Left lobe of liver (tissue), 2 donors: ENCODE measurements at regions not wholly inside any gene's neighbourhood (a gene's known extent, or its start where the extent isn't known, plus 50 kb on each side); places are given as distances from the start of the nearest gene placed in this dataset.

Experiments used
- ATAC-seq: fragments of 200-7000 bp; cut with Tn5 transposase; one replicate; pipeline ENCODE4 v1.9.1; 2020; ENCODE audit warnings: mild to moderate bottlenecking, moderate library complexity
- DNase-seq: peaks from one replicate; pipeline ENCODE4 v3.0.0-alpha.2; 2020; ENCODE audit warnings: low spot score
- donor health status: DM: no; HTN: no; CAD: no; lungs with moderate emphysema.
- donor health status: DM: no; HTN: yes; CAD: no.

GRCh38 chr1:8204826-8205225, 113.1 kb upstream of the SLC45A1 start:
- DNase-seq = no peak
- ATAC-seq = no peak

DNA sequence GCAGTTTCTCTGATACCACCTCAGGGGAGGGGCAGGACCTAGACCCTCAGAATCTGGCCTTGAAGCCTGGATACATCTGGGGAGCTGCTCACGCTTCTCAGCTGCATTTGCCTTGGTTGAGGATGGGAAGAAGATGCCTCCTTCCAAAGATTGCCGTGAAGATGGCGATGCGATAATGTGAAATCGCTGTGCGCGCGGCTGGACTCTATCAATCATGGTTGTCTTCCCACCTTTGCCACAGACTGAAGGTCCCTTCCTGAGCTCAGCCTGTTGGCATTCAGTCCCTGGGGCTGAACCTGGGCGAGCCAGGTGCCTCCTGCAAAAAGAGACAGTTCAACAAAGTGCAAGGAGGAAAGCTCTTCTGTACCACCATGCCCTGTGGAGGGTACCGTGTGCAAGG, 114.4 kb upstream of the SLC45A1 start:
- ATAC-seq (no peak), DNase-seq (no peak)

- peak; percentile 54 for ATAC-seq
- peak; percentile 65 for DNase-seq
These were observed 114.9 kb upstream of the SLC45A1 start for GRCh38 chr1:8203056-8203455.

DNA sequence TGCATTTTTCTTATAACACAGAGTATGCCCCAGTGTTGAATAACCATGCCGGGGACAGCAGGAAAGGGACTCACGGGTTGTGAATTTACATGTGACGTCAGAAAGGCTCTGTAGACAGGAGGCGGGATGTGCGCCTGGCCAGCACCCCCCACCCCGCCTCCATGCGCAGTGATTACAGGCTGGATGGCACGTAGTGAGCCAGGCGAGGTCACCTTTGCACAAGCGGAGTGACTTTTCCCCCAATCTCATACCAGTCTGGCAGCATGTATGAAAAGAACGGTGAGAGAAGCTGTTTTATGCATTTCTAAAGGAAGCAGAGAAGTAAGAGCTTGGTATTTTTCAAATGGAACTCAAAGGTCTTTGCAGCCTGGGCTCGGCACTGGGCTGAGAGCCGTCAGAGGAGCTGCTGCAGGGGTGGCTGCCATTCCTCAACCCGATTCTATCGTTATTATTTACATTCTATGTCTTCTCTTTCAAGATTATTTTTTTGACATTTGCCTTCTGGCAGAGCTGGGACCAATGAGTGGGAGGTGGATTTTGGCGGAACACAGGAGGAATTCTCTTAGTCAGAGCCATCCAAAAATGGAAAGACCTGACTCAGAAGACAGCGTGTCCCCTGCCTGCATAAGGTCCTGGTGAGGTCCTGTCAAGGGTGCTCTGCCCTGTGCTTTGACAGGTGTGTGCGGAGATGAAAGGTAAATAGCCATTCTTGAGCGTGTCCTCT, 115.6 kb upstream of the SLC45A1 start:
- DNase-seq = peak; percentile 94
- ATAC-seq = peak; percentile 87

- DNase-seq (no peak), ATAC-seq (no peak)
These were observed 116.5 kb upstream of the SLC45A1 start for GRCh38 chr1:8201331-8201861.

DNA sequence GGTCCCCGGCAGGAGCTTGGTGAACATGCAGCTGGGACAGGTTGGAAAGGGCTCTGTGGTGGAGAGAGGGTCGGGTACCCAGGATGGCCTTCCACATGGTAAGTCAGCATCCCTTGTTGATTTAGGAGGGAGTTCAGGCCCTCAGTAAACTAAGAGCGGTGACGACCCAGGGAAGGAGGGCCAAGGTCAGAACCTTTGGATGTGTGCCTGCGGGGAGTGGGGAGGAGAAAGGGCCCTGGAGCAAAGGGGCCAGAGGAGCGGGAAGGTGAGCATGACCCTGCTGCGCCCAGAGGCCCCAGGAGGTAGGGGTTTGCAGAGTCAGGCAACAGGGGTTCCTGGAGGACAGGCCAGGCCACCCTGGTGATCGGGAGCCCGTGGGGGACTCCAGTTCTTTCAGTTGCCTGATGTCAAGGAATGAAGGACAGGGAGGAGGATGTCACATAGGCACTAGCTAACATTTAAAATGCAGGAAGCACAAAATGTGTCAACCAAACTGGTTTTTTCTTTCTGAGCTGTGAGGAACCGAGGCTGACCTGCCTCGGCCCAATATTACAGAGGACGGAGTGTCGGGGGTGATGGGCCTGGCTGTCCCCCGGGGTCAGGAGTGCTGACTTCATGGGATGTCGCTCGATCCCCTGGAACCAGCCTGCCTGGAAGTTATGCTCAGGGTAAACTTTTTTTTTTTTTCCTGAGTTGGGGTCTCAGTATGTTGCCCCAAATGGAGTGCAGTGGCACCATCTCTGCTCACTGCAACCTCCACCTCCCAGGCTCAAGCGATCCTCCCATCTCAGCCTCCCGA, 117.4 kb upstream of the SLC45A1 start:
- DNase-seq (no peak), ATAC-seq (no peak)

DNA sequence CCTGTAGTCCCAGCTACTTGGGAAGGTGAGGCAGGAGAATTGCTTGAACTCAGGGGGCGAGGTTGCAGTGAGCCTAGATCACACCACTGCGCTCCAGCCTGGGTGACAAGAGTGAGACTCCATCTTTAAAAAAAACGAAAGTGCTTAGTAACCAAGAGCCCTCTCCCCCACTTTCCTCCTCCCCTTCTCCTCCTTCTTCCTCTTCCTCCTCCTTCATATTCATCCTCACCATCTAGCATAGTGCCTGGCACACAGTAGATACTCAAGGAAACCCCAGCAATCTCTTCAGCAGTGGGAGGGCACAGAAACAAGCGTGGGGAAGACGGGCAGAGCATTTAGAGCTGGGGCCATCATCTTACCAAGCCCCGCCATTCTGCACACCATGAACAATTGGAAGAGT, 119.4 kb upstream of the SLC45A1 start:
- no peak for ATAC-seq
- DNase-seq = no peak

DNA sequence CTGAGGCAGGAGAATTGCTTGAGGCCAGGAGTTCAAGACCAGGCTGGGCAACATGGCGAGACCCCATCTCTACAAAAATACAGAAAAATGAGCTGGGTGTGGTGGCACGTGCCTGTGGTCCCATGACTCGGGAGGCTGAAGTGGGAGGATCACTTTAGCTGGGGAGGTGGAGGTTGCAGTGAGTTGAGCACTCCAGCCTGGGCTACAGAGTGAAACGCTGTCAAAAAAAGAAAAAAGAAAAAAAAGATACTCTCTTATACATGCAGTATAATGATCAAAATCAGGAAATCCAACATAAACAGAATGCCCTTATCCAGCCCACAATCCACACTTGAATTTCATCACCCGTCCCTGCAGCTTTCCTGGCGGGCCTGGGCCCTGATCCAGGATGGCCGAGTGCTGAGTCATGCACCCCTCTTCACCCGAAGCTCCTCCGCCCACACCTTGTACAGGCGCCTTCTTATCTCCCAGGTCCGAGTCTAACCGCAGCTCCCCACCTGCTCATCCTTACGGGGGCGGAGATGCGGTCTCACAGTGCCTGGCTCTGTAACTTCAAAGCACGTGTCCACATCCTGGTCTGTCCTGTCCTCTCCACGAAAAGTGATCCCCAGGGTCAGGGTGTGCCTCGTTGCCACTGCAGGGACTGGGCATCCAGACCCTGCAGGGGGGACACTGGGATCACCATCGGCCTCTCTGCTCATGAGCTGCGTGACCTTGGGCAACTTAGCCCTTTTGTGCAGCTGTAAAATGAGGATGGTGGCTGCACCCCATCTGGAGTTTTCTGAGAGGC, 120.2 kb upstream of the SLC45A1 start:
- DNase-seq = peak; percentile 76
- peak; percentile 45 for ATAC-seq

GRCh38 chr1:8194481-8195227, 123.3 kb upstream of the SLC45A1 start:
- ATAC-seq (no peak), DNase-seq (no peak)

- no peak for DNase-seq
- ATAC-seq = no peak
These were observed 124.0 kb upstream of the SLC45A1 start for GRCh38 chr1:8193840-8194406.

DNA sequence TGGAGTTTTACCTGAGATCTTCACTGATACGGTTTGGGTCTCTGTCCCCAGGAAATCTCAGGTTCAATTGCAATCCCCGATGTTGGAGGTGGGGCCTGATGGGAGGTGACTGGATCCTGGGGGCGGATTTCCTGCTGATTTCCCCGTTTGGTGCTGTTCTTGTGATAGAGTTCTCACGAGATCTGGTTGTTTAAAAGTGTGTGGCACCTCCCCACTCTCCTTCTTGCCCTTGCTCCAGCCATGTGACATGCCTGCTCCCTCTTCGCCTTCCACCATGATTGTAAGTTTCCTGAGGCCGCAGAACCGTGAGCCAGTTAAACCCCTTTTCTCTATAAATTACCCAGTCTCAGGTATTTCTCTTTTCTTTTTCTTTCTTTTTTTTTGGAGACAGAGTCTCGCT, 126.4 kb upstream of the SLC45A1 start:
- DNase-seq = no peak
- ATAC-seq = no peak

DNA sequence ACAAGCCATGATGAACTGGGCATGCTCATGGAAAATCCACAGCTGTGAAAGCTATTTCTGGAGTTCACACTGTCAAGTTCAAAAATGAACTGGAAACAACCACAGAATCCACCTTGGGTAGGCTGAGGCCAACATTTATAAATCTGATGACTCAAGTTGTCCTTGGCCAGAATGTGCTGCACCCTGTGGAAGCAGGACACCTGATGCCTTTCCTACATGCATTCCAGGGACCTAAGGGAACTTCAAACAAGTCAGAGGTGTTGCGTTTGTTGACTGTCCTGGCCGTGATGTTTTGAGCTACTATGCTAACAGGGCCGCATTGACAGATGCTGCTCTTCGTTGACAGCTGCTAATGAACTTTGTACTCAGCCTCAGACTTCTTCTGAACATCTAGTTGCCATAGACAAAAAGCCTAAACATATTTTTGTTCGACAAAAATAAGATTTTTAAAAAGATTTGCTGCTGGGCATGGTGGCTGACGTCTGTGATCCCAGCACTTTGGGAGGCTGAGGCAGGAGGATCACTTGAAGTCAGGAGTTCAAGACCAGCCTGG, 127.9 kb upstream of the SLC45A1 start:
- ATAC-seq = peak; percentile 89
- peak; percentile 78 for DNase-seq

GRCh38 chr1:8185400-8185799, 132.5 kb upstream of the SLC45A1 start:
- ATAC-seq (no peak), DNase-seq (no peak)

DNA sequence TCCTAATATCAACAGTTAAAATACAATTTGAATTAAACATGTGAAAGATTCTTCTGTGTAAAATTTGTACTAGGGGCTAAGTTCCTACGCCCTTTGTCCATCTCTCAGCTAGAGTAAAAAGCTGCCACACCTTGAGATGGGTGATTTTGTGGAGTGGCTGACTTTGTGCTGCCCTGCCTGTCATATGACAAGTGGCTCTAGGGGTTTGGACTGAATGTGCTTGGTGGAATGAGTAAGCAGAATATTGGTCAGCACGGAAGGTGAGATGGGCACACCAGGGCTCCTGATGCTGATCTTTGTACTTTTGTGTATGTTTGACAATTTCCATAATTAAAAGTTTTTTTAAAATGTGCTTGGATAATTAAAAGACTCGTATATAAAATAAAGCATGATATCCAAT, 133.6 kb upstream of the SLC45A1 start:
- ATAC-seq (peak; percentile 42), DNase-seq (no peak)

DNA sequence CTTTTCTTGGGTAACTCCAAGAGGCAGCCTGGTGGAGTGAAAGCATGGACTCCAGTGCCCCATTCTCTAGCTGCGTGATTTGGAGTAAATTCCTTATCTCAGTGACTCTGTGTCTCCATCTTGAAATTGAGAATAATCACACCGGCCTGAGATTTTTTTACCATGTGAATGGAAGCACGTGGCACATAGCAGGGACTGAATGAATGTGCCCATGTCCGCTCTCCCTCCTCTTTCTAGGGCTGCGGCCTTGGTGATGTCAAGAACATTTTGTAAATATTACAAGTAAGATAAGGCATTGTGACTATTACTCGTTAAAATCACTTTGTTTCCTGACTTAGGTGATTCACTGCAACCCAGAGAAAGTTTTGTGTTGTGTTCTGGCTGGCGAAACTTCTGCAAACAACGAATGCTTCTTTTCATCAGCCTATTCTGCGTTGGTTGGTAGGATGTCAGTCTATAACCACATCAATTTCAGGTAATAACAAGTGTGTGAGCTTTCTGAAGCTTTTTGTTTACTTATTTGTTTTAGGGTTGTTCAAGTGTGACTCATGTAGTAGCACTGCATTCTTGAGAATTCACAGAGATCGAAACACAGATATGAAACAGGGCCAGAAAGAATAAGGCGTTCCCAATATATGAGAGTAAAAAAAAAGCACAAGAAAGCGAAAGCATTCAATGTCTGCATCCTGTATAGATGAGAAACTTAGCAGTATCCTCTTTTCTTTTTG, 135.7 kb upstream of the SLC45A1 start:
- no peak for DNase-seq
- ATAC-seq = no peak

DNA sequence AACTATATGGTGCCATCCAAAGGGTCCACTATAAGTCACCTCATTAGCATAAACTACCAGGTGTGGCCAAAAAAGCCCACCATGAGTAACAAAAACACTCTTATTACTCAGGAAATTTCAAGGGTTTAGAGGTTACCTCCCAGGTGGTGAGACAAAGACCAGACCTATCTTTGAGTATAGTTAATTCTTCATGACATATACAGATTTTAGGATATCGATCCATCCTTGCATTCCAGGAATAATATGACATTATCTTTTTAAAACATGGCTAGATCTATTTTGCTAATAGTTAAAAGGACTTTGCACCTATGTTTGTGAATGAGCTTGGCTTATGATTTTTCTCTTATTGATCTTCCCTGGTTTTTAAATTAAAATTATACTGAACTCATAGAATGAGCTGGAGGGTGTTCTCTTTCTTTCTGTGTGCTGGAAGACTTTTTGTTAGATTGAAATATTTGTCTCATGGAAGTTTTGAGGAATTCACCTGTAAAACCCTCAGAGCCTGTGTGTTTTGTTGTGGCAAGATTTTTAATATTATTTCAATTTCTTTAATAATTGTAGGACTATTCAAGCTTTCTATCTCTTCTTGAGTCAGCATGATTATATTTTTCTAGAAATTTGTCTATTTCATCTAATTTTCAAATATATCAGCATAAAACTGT, 138.7 kb upstream of the SLC45A1 start:
- DNase-seq (no peak), ATAC-seq (no peak)

- no peak for ATAC-seq
These were observed 141.6 kb upstream of the SLC45A1 start for GRCh38 chr1:8176279-8176678.

GRCh38 chr1:8174807-8175206, 143.1 kb upstream of the SLC45A1 start:
- ATAC-seq (peak; percentile 7), DNase-seq (no peak)

More at GRCh38 chr1:8176279-8176678, 141.6 kb upstream of the SLC45A1 start:
- no peak for DNase-seq
